Ovary (tissue), 7 donors: ENCODE measurements at regions not wholly inside any gene's neighbourhood (a gene's known extent, or its start where the extent isn't known, plus 50 kb on each side); places are given as distances from the start of the nearest gene placed in this dataset.
"Not testable (repeated sequence)": the region's sequence is repeated elsewhere in the genome, so short reads cannot be mapped to it uniquely, and the experiment has no call there.

Experiments used
- DNase-seq, 5 donors: peaks; one replicate each; pipeline ENCODE4 v3.0.0-alpha.2; 2019 to 2020
- H3K27ac ChIP-seq, 2 donors: fragments of 200-600 bp; one replicate each; pipeline versions ENCODE4 v1.5.1 to v1.8.0; 2019 to 2022
- H3K27me3 ChIP-seq: fragments of 200-600 bp; one replicate; pipeline ENCODE4 v1.8.0; 2022
- H3K36me3 ChIP-seq: fragments of 200-600 bp; sonication (generic); one replicate; pipeline ENCODE4 v1.5.1; 2019
- H3K4me1 ChIP-seq: one replicate; pipeline ENCODE4 v1.8.1; 2013; ENCODE audit warnings: mild to moderate bottlenecking, moderate library complexity; ENCODE audit not compliant: insufficient read depth
- H3K4me3 ChIP-seq: fragments of 200-600 bp; sonication (generic); one replicate; pipeline ENCODE4 v1.5.1; 2017
- H3K9me3 ChIP-seq, 2 donors: fragments of 200-600 bp in 1 of 2; sonication (generic) in 1 of 2; one replicate each; pipeline versions ENCODE4 v1.5.1 to v1.8.1; 2013 to 2019; ENCODE audit warnings: mild to moderate bottlenecking in 1 of 2, moderate library complexity in 1 of 2
- WGBS, 3 donors: extraction: QIAGEN DNeasy Blood & Tissue Kit in 1 of 3; methylation state at CpG; one replicate each; pipeline versions ENCODE4 v1.1.5 to v1.1.7; 2013 to 2017; 5-methylcytosine and 5-hydroxymethylcytosine counted together
- intact Hi-C, 4 donors: fragments of 100-400 bp; cut with DNase I; formaldehyde crosslinking; loops; one replicate each; pipeline versions ENCODE4 v1.11.0 to v1.15.1; 2022 to 2023
- donor health status: DM: no; HTN: no; CAD: no; lungs with moderate emphysema.
- donor health status: DM: no; HTN: no; CAD: no.
- donor health status: Bipolar disorder and iron deficiency.
- donor health status: DM: no; HTN: no; CAD: no.
- donor health status: DM: yes; HTN: yes; CAD: no.

DNA sequence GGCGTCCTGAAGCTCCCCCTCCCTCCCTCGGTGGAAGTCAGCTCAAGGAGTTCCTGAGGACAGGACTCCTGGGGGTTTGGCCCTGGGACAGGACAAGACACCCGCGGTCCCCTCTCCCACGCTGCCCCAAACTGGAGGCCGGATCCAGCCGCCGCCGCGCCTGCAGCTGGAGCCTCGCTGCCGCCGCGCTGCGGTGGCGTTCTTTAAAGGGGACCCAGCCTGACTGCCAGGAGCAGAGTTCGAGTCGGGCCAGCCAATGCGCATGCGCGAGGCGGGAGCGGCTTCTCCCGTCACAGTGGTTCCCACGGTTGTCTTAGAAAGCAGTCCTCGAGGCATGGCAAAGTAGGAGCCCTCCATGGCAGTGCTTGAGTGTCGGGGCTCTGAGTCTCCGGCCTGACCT is 362.7 kb upstream of the ZNF337 start:
- DNase-seq, H3K27me3 ChIP-seq, H3K9me3 ChIP-seq, H3K27ac ChIP-seq, H3K4me1 ChIP-seq, intact Hi-C loops, H3K4me3 ChIP-seq, H3K36me3 ChIP-seq: not testable (repeated sequence)
- no CpG with 5 or more reads among the region's 28 CpGs for WGBS, 3 donors

DNA sequence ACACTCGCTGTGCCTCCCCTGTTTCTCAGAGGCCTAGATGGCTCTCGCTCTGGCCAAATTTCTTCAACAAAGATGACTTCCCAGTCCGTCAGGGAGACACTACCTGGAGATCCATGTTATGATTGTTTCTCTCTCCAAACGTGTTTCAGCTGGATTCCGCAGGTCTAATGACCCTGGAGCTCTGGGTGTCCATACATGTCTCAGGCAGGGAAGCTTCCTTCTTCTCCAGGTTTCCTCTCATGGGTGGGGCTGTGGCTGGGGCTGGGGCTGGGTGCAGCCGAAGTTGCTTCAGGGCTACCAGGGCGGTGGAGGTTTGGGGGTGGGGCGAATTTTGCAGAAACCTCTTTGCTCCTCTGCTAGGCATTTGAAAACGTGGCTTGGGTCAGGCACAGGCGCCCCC is 361.8 kb upstream of the ZNF337 start:
- WGBS, 3 donors: no CpG with 5 or more reads among the region's 10 CpGs
- intact Hi-C loops: not testable (repeated sequence)

DNA sequence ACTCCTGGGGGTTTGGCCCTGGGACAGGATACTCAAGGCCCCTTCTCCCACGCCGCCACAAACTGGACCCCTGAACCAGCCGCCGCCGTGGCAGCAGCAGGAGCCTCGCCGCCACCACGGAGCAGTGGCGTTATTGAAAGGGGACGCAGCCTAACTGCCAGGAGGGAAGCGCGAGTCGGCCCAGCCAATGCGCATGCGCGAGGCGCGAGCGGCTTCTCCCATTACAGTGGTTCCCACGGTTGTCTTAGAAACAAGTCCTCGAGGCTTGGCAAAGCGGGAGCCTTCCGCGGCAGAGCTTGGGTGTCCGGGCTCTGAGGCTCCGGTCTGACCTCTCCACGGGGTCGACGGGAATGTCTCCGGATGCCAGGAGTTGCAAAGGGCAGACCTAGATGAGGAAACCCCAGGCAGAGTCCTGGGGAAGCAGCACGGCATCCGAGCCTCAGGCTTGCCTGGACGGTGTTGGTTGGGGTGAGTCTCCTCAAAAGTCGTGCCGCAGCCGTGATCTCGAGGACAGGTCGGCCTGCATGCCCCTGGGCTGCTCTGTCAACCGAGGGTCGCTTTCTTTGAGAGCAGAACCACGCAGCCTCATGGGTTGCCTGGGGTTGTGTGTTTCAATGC is 360.6 kb upstream of the ZNF337 start:
- H3K9me3 ChIP-seq, H3K36me3 ChIP-seq, H3K27me3 ChIP-seq, intact Hi-C loops, DNase-seq, H3K27ac ChIP-seq, H3K4me1 ChIP-seq, H3K4me3 ChIP-seq: not testable (repeated sequence)
- WGBS, 3 donors: no CpG with 5 or more reads among the region's 41 CpGs

More for the DNA sequence above, 361.8 kb upstream of the ZNF337 start:
- not testable (repeated sequence) for H3K4me3 ChIP-seq, H3K27me3 ChIP-seq, H3K27ac ChIP-seq, DNase-seq, H3K4me1 ChIP-seq, H3K36me3 ChIP-seq, H3K9me3 ChIP-seq

DNA sequence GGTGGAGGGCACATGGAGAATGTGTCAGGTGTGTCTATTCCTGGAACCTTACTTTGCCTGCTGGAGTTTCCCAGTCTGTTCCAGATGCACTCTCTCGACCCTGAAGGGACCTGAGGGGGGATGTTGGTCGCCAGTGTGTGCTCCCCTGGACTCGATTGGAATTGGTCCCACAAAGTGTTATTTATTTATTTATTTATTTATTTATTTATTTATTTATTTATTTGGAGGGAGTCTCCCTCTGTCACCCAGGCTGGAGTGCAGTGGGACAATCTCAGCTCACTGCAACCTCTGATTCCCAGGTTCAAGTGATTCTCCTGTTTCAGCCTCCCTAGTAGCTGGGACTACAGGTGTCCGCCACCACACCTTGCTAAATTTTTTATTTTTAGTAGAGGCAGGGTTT is 329.1 kb upstream of the ZNF337 start:
- H3K36me3 ChIP-seq, H3K4me3 ChIP-seq, H3K27me3 ChIP-seq, H3K4me1 ChIP-seq, H3K27ac ChIP-seq, intact Hi-C loops, DNase-seq, H3K9me3 ChIP-seq: not testable (repeated sequence)
- 71% methylated on average over 1 of the region's 4 CpGs; no CpG with 5 or more reads in 2 of the 3 donors for WGBS, 3 donors

DNA sequence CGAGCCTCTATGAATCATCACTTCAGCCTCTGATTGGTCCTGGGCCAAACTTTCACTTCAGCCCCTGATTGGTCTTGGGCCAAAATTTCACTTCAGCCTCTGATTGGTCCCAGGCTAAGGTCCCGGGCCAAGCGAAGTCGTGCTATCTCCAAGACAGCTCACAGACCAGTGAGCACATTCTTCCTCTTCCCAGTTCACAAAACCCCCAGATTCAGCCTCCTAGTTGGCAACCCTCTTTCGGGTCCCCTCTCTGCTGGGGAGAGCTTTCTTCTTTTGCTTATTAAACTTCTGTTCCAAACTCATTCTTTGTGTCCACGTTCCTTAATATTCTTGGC is 314.3 kb upstream of the ZNF337 start:
- H3K27me3 ChIP-seq, intact Hi-C loops, H3K9me3 ChIP-seq, DNase-seq, H3K4me3 ChIP-seq, H3K36me3 ChIP-seq, H3K4me1 ChIP-seq, H3K27ac ChIP-seq: not testable (repeated sequence)
- no CpG with 5 or more reads among the region's 6 CpGs for WGBS, 3 donors

DNA sequence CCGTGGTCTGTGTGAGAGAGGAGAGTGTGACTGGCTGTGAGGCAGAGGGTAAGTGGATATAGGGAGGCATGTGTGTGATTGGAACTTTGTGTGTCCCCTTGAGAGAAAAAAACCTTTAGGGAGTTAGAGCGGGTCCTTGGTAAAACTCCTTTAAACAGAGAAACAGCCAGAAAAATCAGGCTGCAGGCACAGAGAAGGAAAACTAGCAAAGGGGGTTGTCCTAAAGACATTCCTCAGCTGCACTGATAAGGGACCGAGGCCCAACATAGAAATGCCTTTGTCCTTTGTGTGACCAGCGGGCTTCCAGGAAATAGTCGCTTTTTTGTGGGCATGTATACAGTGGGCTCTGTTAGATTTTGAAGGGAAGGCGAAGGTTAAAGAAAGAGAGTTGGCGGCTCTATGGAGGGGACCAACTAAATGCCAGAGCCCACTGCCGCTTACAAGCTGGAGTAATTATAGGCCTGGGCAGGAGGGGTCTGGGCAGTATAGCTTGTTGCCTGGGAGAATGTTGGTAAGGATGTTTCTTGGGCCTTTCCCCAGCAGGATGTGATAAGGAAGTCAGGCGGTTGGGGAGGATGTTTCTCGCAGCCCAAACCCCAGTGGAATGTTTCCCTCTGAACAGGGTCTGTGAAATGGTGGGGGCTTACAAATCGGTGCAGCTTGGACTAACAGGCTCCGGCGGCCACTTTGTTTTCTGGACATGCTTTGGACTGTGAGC is 313.7 kb upstream of the ZNF337 start:
- H3K9me3 ChIP-seq, intact Hi-C loops, H3K36me3 ChIP-seq, H3K4me1 ChIP-seq, DNase-seq, H3K27me3 ChIP-seq: not testable (repeated sequence)
- Histone ChIP-seq H3K27ac (peak overlapping the region; percentile 75 to 81), H3K4me3 (peak overlapping the region; percentile 61)
- 2 to 5% (median 3%) methylated on average over 6 to 11 of the region's 13 CpGs for WGBS, 3 donors

DNA sequence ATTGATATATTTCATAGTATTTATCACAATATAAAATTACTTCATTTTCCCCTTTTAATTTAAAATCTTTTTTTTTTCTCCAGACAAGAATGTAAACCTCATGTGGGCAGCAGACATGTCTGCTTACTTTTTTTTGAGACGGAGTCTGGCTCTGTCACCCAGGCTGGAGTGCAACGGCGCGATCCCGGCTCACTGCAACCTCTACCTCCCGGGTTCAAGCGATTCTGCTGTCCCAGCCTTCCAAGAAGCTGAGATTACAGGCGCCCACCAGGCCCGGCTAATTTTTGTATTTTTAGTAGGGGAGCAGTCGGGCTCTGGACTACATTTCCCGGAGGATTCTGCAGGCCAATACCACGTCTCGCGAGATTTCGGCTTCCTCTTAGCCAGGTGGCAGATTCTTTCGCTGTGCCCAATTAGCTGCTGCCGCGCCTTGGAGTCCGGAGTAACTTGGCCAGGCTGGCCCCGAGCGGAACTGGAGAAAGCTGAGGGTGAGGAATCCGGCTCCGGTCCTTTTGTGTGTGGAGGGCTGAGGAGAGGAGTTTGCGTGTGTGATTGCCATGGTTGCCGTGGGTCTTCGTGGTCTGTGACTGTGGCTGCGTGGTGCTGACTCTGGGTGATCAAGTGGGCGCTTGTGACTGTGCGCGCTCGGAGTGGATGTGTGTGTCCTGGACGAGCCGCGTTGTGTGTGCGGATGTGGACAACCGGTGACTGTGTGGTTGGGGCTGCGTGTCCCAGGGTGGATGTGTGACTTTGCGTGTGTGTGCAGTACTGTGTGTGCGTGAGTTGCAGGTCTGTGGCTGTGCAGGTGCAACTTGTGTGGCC is 313.0 kb upstream of the ZNF337 start:
- H3K27ac ChIP-seq: peak overlapping the region; percentile 75 to 81
- H3K9me3 ChIP-seq, intact Hi-C loops, H3K36me3 ChIP-seq, H3K4me1 ChIP-seq, H3K27me3 ChIP-seq: not testable (repeated sequence)
- WGBS, 3 donors: 22 to 48% (median 27%) methylated on average over 39 of the region's 39 CpGs
- DNase-seq: peak; percentile 89 to 96 (median 92)
- peak overlapping the region; percentile 61 for H3K4me3 ChIP-seq

DNA sequence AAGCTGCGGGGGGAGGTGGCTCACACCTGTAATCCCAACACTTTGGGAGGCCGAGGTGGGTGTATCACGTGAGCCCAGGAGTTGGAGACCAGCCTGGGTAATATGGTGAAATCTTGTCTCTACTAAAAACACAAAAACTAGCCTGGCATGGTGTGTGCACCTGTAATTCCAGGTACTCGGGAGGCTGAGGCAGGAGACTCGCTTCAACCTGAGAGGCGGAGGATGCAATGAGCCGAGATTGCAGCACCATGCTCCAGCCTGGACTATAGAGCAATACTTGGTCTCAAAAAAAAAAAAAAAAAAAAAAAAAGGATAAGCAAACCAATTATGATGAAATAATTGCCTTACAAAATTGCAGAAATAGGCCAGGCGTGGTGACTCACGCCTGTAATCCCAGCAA is 311.4 kb upstream of the ZNF337 start:
- H3K4me3 ChIP-seq, H3K27ac ChIP-seq, intact Hi-C loops, DNase-seq, H3K27me3 ChIP-seq, H3K36me3 ChIP-seq, H3K9me3 ChIP-seq, H3K4me1 ChIP-seq: not testable (repeated sequence)
- 92 to 96% (median 94%) methylated on average over 9 of the region's 9 CpGs for WGBS, 3 donors

DNA sequence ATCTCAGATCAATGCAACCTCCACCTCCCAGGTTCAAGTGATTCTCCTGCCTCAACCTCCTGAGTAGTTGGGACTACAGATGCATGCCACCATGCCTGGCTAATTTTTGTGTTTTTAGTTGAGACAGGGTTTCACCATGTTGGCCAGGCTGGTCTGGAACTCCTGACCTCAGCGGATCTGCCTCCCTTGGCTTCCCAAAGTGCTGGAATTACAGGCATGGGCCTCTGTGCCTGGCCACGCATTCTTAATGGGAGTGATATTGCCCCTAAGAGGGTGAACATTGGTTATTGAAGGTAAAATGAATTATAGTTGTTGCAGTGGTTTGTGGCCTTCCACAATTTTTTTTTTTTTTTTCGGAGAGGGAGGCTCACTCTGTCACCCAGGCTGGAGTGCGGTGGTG is 309.5 kb upstream of the ZNF337 start:
- H3K4me3 ChIP-seq, H3K9me3 ChIP-seq, H3K27me3 ChIP-seq, H3K4me1 ChIP-seq, intact Hi-C loops, H3K27ac ChIP-seq, H3K36me3 ChIP-seq, DNase-seq: not testable (repeated sequence)
- WGBS, 3 donors: 86 to 100% (median 99%) methylated on average over 4 of the region's 4 CpGs

DNA sequence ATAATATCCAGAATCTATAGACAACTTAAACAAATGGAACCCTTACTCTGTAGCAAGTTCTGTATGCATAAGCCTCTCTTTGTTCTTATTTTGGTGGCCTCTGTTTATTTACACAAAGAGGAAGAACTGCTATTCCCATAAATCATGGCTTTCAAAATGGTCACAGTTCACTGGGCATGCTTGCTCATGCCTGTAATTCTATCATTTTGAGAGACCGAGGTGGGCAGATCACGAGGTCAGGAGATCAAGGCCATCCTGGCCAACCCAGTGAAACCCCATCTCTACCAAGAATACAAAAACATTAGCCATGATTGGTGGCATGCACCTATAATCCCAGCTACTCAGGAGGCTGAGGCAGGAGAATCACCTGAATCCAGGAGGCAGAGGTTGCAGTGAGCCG is 307.3 kb upstream of the ZNF337 start:
- H3K9me3 ChIP-seq, H3K4me3 ChIP-seq, DNase-seq, H3K27ac ChIP-seq, H3K4me1 ChIP-seq, H3K36me3 ChIP-seq, intact Hi-C loops, H3K27me3 ChIP-seq: not testable (repeated sequence)
- 68 to 79% (median 76%) methylated on average over 3 of the region's 3 CpGs for WGBS, 3 donors

DNA sequence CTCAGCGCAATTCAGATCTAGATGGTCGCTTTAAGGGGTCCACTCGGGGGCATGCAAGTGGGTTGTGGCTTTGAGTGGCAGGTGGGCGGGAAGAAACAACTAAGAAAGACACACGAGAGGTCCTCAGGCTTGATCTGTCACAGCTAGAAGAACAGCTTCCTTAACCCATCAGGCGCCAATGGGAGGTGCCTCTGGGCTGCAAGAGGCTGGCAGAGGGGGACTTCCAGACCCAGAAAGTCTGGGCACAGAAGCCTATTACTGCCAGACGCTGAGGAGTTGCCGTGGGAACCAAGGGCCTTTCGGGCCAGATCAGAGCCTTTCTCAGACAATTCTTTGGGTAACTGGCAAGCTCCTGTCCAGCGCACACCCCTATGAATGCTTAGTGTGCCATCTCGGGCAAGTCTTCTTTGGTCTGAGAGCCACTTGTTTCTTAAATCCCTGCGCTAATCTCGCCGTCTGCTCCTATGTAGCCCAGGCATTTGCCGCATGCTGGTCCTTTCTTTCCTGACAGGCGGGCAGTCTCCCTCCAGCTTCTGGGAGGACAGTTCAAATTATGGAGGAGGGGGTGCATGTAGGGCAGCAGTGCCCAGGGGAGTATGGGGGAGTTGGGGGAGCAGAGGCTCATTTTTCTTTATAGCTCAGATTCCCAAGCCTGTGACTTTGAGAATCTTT is 300.9 kb upstream of the ZNF337 start:
- 83 to 85% (median 85%) methylated on average over 16 of the region's 16 CpGs for WGBS, 3 donors
- H3K4me1 ChIP-seq, H3K9me3 ChIP-seq, H3K4me3 ChIP-seq, H3K27ac ChIP-seq, H3K36me3 ChIP-seq, intact Hi-C loops, DNase-seq, H3K27me3 ChIP-seq: not testable (repeated sequence)
